NCI-H1092 treated with DMSO at 0.1 percent for 48 hours (cell line): ENCODE measurements at regions not wholly inside any gene's neighbourhood (a gene's known extent, or its start where the extent isn't known, plus 50 kb on each side); places are given as distances from the start of the nearest gene placed in this dataset.

Experiments
- DNase-seq: peaks from one replicate; lab custom pipeline; 2025; lab: John Stamatoyannopoulos, UW

GRCh38 chr22:48981371-48982061, 846.2 kb downstream of the BRD1 start:
- no peak for DNase-seq

GRCh38 chr22:48980918-48981317, 846.8 kb downstream of the BRD1 start:
- DNase-seq: no peak

GRCh38 chr22:48980409-48980808, 847.3 kb downstream of the BRD1 start:
- no peak for DNase-seq

- DNase-seq: peak; percentile 14
These were observed 848.2 kb downstream of the BRD1 start for GRCh38 chr22:48979482-48979881.

- no peak for DNase-seq
These were observed 850.8 kb downstream of the BRD1 start for GRCh38 chr22:48976556-48977535.

GRCh38 chr22:48975886-48976285, 851.8 kb downstream of the BRD1 start:
- no peak for DNase-seq

GRCh38 chr22:48975316-48975741, 852.3 kb downstream of the BRD1 start:
- no peak for DNase-seq

- no peak for DNase-seq
These were observed 853.0 kb downstream of the BRD1 start for GRCh38 chr22:48974443-48975315.

- no peak for DNase-seq
These were observed 854.0 kb downstream of the BRD1 start for GRCh38 chr22:48973694-48974041.

- DNase-seq: no peak
These were observed 854.5 kb downstream of the BRD1 start for GRCh38 chr22:48972979-48973693.

GRCh38 chr22:48968201-48968959, 859.3 kb downstream of the BRD1 start:
- DNase-seq: no peak

GRCh38 chr22:48963405-48963804, 864.3 kb downstream of the BRD1 start:
- no peak for DNase-seq

- DNase-seq: no peak
These were observed 866.0 kb downstream of the BRD1 start for GRCh38 chr22:48961705-48962104.

GRCh38 chr22:48960980-48961660, 866.6 kb downstream of the BRD1 start:
- DNase-seq: no peak

GRCh38 chr22:48960576-48960975, 867.1 kb downstream of the BRD1 start:
- no peak for DNase-seq

GRCh38 chr22:48959496-48959895, 868.2 kb downstream of the BRD1 start:
- no peak for DNase-seq

GRCh38 chr22:48957987-48958321, 869.7 kb downstream of the BRD1 start:
- no peak for DNase-seq

- no peak for DNase-seq
These were observed 870.2 kb downstream of the BRD1 start for GRCh38 chr22:48957311-48957986.
